Endothelial cell (in vitro differentiated cells): ENCODE measurements at regions not wholly inside any gene's neighbourhood (a gene's known extent, or its start where the extent isn't known, plus 50 kb on each side); places are given as distances from the start of the nearest gene placed in this dataset.

Source experiments
- DNase-seq: peaks from one replicate; pipeline ENCODE4 v3.0.0; 2021; ENCODE audit warnings: low spot score
- H3K27ac Mint-ChIP-seq: one replicate; pipeline ENCODE4 v1.8.0; 2021; ENCODE audit warnings: mixed read lengths, inconsistent platforms; ENCODE audit not compliant: unreplicated experiment
- H3K27me3 Mint-ChIP-seq: one replicate; pipeline ENCODE4 v1.8.0; 2021; ENCODE audit warnings: mild to moderate bottlenecking, moderate library complexity, mixed read lengths, inconsistent platforms; ENCODE audit not compliant: unreplicated experiment
- H3K36me3 Mint-ChIP-seq: one replicate; pipeline ENCODE4 v1.8.0; 2021; ENCODE audit warnings: mild to moderate bottlenecking, low read depth, mixed read lengths, inconsistent platforms; ENCODE audit not compliant: unreplicated experiment
- H3K4me1 Mint-ChIP-seq: one replicate; pipeline ENCODE4 v1.8.0; 2021; ENCODE audit warnings: mild to moderate bottlenecking, mixed read lengths, inconsistent platforms; ENCODE audit not compliant: unreplicated experiment
- H3K4me3 Mint-ChIP-seq: one replicate; pipeline ENCODE4 v1.8.0; 2021; ENCODE audit warnings: mild to moderate bottlenecking, mixed read lengths, inconsistent platforms; ENCODE audit not compliant: unreplicated experiment
- H3K9me3 Mint-ChIP-seq: one replicate; pipeline ENCODE4 v1.8.0; 2021; ENCODE audit warnings: mixed read lengths, inconsistent platforms; ENCODE audit not compliant: unreplicated experiment
- TF ChIP-seq, protein P1 (sequence below): fragments of 200-600 bp; sonication (generic); IDR thresholded peaks from one replicate; pipeline ENCODE4 v1.5.0; 2021; ENCODE audit warnings: antibody characterized with exemption; ENCODE audit not compliant: unreplicated experiment

DNA sequence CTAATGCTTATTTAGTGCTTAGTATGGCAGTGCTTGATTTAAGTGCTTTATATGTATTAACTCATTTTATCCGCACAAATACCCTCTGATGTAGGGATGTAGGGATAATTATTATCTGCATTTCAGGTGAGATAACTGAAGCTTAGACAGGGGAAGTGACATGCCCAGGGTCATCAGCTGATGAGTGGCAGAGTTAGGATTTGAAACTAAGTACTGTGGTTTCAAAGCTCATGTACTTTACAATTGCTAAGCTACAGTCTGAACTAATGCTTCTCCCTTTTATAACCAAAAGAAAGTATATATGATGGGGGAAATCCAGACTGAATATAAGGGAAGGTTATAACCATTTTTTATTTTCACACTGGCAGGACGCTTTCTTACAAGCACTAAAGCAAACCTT is 229.6 kb upstream of the NAV3 start:
- Mint-ChIP-seq H3K36me3 (no peaks in the 10 kb centered on the region), H3K27ac (no peak overlapping the region), H3K27me3 (peaks cover 1% of the 10 kb centered on the region), H3K4me3 (no peak overlapping the region), H3K9me3 (no peaks in the 10 kb centered on the region), H3K4me1 (peaks cover 4% of the 10 kb centered on the region)
- no peak for DNase-seq
- TF ChIP-seq, protein P1, sequence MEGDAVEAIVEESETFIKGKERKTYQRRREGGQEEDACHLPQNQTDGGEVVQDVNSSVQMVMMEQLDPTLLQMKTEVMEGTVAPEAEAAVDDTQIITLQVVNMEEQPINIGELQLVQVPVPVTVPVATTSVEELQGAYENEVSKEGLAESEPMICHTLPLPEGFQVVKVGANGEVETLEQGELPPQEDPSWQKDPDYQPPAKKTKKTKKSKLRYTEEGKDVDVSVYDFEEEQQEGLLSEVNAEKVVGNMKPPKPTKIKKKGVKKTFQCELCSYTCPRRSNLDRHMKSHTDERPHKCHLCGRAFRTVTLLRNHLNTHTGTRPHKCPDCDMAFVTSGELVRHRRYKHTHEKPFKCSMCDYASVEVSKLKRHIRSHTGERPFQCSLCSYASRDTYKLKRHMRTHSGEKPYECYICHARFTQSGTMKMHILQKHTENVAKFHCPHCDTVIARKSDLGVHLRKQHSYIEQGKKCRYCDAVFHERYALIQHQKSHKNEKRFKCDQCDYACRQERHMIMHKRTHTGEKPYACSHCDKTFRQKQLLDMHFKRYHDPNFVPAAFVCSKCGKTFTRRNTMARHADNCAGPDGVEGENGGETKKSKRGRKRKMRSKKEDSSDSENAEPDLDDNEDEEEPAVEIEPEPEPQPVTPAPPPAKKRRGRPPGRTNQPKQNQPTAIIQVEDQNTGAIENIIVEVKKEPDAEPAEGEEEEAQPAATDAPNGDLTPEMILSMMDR = no peak

DNA sequence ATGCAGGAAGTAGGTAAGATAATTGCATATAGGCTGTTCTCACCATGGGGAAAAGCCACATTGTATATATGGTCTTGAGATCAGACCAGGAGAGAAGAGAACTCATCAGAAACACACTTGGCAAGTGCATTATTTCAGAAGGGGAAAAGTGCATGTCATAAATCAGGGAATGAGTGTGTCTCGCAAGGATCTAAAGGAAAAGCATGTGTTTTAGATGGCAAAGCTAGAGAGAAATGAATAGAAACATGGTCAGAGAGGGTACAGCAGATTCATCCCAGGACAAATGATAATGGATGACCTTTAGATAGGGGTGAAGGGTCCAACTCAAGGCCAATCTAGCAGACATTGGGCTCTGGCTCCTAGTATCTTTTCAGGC is 230.2 kb upstream of the NAV3 start:
- peaks cover 4% of the 10 kb centered on the region for H3K4me1 Mint-ChIP-seq
- H3K27ac Mint-ChIP-seq = no peak overlapping the region
- no peaks in the 10 kb centered on the region for H3K36me3 Mint-ChIP-seq

DNA sequence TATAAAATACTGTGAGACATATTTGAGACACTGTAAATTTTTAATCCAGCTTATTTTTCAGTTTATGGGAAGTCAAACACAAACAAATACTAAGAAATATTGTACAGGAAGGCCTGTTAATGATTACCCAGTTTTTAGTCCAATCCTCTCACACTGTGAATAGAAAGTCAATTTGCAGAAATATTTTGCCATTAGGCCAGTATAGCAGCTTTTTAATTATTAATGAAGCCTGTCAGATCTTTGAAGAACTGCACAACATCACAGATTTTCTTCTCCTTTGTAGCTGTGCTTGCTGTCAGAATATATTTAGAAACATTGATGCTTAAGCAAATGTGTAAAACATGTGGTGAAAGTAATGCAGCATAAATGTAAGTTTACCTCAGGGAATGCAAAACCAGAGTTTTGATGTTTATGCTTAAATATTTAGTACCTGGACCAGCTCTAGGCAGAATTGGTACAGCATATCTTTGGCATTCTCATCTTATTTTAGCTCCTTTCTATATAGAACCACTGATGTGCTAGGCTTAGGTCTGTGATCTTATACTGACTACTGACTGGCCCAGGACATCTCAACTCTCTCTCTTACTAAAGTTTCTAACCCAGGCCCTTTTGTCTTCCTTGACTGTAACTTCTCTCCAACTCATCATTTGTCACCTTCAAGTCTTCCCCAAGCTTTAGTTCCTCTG is 230.8 kb upstream of the NAV3 start:
- H3K27me3 Mint-ChIP-seq = peaks cover 1% of the 10 kb centered on the region
- DNase-seq = no peak
- H3K9me3 Mint-ChIP-seq = no peaks in the 10 kb centered on the region
- H3K36me3 Mint-ChIP-seq = no peaks in the 10 kb centered on the region
- TF ChIP-seq, protein P1 = no peak
- H3K4me3 Mint-ChIP-seq = no peak overlapping the region
- H3K27ac Mint-ChIP-seq = no peak overlapping the region
- H3K4me1 Mint-ChIP-seq = peaks cover 4% of the 10 kb centered on the region

More for the DNA sequence above, 230.2 kb upstream of the NAV3 start:
- H3K4me3 Mint-ChIP-seq = no peak overlapping the region
- H3K27me3 Mint-ChIP-seq = peaks cover 1% of the 10 kb centered on the region
- TF ChIP-seq, protein P1 = no peak
- DNase-seq = no peak
- H3K9me3 Mint-ChIP-seq = no peaks in the 10 kb centered on the region

DNA sequence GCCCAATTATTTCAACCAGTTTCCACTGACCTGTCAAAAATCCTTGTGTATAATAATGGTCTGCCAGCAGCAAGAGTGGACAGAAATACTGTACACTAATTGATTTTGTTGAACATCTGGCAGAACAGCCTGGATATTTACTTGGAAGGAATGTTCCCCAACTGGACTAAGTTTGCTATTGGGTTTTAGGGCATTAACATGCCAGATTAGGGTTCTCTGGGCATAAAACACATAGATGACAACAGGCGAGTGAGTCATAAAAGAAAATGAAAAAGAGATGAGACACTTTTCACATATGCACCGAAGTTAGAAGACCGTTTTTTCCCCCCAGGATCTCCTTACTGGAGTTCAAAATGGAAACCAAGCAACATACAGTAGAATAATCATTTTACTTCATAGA is 236.3 kb upstream of the NAV3 start:
- H3K27me3 Mint-ChIP-seq = peaks cover 1% of the 10 kb centered on the region
- no peak overlapping the region for H3K4me3 Mint-ChIP-seq

DNA sequence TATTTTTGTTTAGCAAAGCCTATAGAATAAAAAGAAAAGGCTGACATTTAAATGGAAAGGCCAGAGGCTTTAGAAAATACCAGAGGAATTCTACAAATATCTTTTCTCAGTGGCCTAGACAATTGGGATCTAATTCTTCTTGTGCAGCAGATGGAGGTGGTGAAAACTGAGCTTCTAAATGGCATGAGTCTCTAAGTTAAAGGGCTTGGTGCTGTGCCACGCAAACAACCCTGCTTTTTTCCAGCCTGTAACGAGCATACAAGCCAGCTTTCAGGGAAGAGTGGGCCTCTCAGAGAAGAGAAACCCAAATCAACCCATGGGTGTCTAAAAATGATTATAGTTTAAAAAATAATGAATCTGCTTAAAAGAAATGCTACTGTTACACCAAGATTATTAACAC is 237.9 kb upstream of the NAV3 start:
- H3K36me3 Mint-ChIP-seq = no peaks in the 10 kb centered on the region
- peaks cover 1% of the 10 kb centered on the region for H3K27me3 Mint-ChIP-seq
- TF ChIP-seq, protein P1 = no peak
- H3K9me3 Mint-ChIP-seq = no peaks in the 10 kb centered on the region
- no peak overlapping the region for H3K4me3 Mint-ChIP-seq
- no peak overlapping the region for H3K27ac Mint-ChIP-seq
- peaks cover 11% of the 10 kb centered on the region for H3K4me1 Mint-ChIP-seq
- DNase-seq = no peak

More for the DNA sequence above, 236.3 kb upstream of the NAV3 start:
- TF ChIP-seq, protein P1 = no peak
- H3K9me3 Mint-ChIP-seq = no peaks in the 10 kb centered on the region
- peaks cover 5% of the 10 kb centered on the region for H3K4me1 Mint-ChIP-seq
- DNase-seq = no peak
- H3K36me3 Mint-ChIP-seq = no peaks in the 10 kb centered on the region
- H3K27ac Mint-ChIP-seq = no peak overlapping the region
